ENCODE measurements at regions not wholly inside any gene's neighbourhood (a gene's known extent, or its start where the extent isn't known, plus 50 kb on each side); places are given as distances from the start of the nearest gene placed in this dataset.

GRCh38 chr22:44615602-44616180, 86.3 kb upstream of the PRR5 start:
- DNase-seq = no peak
- no peak overlapping the region for H3K27ac ChIP-seq
- no peak overlapping the region for H3K4me3 ChIP-seq
- no peaks in the 10 kb centered on the region for H3K27me3 ChIP-seq
- no peaks in the 10 kb centered on the region for H3K4me1 ChIP-seq
- peaks cover 0 to 4% (median 0%) of the 10 kb centered on the region in 4 donors for H3K9me3 ChIP-seq
- WGBS (ENCODE audit: insufficient coverage, low coverage, low lambda C conversion rate, missing lambda C conversion rate) = 92% methylated on average over 4 of the region's 8 CpGs
- TF ChIP-seq CTCF (IDR thresholded peaks at IDR 0.05) = no peak
- no peak for TF ChIP-seq POLR2A (IDR thresholded peaks at IDR 0.05)
- intact Hi-C loops (cut with DNase I) = no loop called here
- H3K36me3 ChIP-seq = no peaks in the 10 kb centered on the region
- no peak for ATAC-seq

- H3K9me3 ChIP-seq = peaks cover 0 to 4% (median 0%) of the 10 kb centered on the region in 4 donors
- H3K4me3 ChIP-seq = no peak overlapping the region
- H3K27ac ChIP-seq = no peak overlapping the region
- no peaks in the 10 kb centered on the region for H3K4me1 ChIP-seq
- H3K36me3 ChIP-seq = no peaks in the 10 kb centered on the region
- no peaks in the 10 kb centered on the region for H3K27me3 ChIP-seq
- TF ChIP-seq POLR2A (IDR thresholded peaks at IDR 0.05) = no peak
- TF ChIP-seq CTCF (IDR thresholded peaks at IDR 0.05) = no peak
- WGBS (ENCODE audit: insufficient coverage, low coverage, low lambda C conversion rate, missing lambda C conversion rate) = 88% methylated on average over 8 of the region's 16 CpGs
- ATAC-seq (no peak), DNase-seq (no peak)
- intact Hi-C loops (cut with DNase I) = no loop called here
Measured at GRCh38 chr22:44615146-44615545, 86.9 kb upstream of the PRR5 start.

- TF ChIP-seq POLR2A (IDR thresholded peaks at IDR 0.05) (no peak), CTCF (IDR thresholded peaks at IDR 0.05) (no peak)
- Histone ChIP-seq H3K4me1 (no peaks in the 10 kb centered on the region), H3K9me3 (peaks cover 0 to 4% (median 0%) of the 10 kb centered on the region in 4 donors), H3K4me3 (no peak overlapping the region), H3K27ac (no peak overlapping the region), H3K36me3 (no peaks in the 10 kb centered on the region), H3K27me3 (no peaks in the 10 kb centered on the region)
- ATAC-seq (no peak), DNase-seq (no peak)
- intact Hi-C loops (cut with DNase I) = no loop called here
- WGBS (ENCODE audit: insufficient coverage, low coverage, low lambda C conversion rate, missing lambda C conversion rate) = 53% methylated on average over 2 of the region's 2 CpGs
Measured at GRCh38 chr22:44613196-44613595, 88.8 kb upstream of the PRR5 start.

GRCh38 chr22:44611880-44612496, 90.0 kb upstream of the PRR5 start:
- H3K9me3 ChIP-seq = peaks cover 0 to 4% (median 0%) of the 10 kb centered on the region in 4 donors
- WGBS (ENCODE audit: insufficient coverage, low coverage, low lambda C conversion rate, missing lambda C conversion rate) = 82% methylated on average over 2 of the region's 2 CpGs
- H3K27me3 ChIP-seq = no peaks in the 10 kb centered on the region
- DNase-seq (no peak), ATAC-seq (no peak)
- H3K27ac ChIP-seq = no peak overlapping the region
- no peaks in the 10 kb centered on the region for H3K4me1 ChIP-seq
- intact Hi-C loops (cut with DNase I) = no loop called here
- H3K4me3 ChIP-seq = no peak overlapping the region
- no peaks in the 10 kb centered on the region for H3K36me3 ChIP-seq
- TF ChIP-seq POLR2A (IDR thresholded peaks at IDR 0.05) (no peak), CTCF (IDR thresholded peaks at IDR 0.05) (no peak)
